Fibroblast of mammary gland (primary cell): ENCODE measurements at regions not wholly inside any gene's neighbourhood (a gene's known extent, or its start where the extent isn't known, plus 50 kb on each side); places are given as distances from the start of the nearest gene placed in this dataset.
"Not testable (repeated sequence)": the region's sequence is repeated elsewhere in the genome, so short reads cannot be mapped to it uniquely, and the experiment has no call there.

Source experiments
- DNase-seq: peaks from one replicate; pipeline ENCODE4 v3.0.0-alpha.2; 2010; ENCODE audit warnings: low read depth
- H3K4me3 ChIP-seq: 2 replicates; pipeline ENCODE4 v1.5.1; 2011; ENCODE audit warnings: low read depth, mild to moderate bottlenecking, low read length, moderate library complexity; ENCODE audit not compliant: control insufficient read depth
- TF ChIP-seq, protein P1 (sequence below): conservative IDR thresholded peaks from 2 replicates; pipeline ENCODE4 v1.5.1; 2011; ENCODE audit warnings: low read depth, low read length, inconsistent platforms; ENCODE audit not compliant: control insufficient read depth, insufficient read depth

DNA sequence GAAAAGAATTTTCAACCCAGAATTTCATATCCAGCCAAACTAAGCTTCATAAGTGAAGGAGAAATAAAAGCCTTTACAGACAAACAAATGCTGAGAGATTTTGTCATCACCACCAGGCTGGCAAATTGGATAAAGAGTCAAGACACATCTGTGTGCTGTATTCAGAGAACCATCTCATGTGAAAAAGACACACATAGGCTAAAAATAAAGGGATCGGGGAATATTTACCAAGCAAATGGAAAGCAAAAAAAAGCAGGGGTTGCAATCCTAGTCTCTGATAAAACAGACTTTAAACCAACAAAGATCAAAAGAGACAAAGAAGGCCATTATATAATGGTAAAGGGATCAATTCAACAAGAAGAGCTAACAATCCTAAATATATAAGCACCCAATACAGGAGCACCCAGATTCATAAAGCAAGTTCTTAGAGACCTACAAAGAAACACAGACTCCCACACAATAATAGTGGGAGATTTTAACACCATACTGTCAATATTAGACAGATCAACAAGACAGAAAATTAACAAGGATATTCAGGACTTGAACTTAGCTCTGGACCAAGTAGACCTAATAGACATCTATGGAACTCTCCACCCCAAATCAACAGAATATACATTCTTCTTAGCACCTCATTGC, 55.9 kb upstream of the ACSM6 start:
- not testable (repeated sequence) for H3K4me3 ChIP-seq

DNA sequence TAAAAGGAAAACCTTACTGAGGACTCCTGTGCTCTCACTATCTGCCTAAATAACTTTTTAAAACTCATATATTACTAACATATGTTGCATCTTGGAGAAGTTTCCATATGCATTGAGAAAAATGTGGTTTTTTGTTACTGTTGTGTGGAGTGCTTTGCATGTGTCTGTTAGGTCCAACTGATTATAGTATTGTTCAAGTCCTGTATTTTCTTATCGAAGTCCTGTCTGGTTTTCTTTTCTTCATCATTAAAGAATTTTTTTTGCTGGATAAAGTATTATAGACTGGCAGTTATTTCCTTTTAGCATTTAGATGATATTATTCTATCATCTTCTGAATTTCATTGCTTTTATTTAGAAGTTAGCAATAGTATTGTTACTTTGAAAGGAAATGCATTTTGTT, 59.5 kb upstream of the ACSM6 start:
- no peak for DNase-seq
- TF ChIP-seq, protein P1, sequence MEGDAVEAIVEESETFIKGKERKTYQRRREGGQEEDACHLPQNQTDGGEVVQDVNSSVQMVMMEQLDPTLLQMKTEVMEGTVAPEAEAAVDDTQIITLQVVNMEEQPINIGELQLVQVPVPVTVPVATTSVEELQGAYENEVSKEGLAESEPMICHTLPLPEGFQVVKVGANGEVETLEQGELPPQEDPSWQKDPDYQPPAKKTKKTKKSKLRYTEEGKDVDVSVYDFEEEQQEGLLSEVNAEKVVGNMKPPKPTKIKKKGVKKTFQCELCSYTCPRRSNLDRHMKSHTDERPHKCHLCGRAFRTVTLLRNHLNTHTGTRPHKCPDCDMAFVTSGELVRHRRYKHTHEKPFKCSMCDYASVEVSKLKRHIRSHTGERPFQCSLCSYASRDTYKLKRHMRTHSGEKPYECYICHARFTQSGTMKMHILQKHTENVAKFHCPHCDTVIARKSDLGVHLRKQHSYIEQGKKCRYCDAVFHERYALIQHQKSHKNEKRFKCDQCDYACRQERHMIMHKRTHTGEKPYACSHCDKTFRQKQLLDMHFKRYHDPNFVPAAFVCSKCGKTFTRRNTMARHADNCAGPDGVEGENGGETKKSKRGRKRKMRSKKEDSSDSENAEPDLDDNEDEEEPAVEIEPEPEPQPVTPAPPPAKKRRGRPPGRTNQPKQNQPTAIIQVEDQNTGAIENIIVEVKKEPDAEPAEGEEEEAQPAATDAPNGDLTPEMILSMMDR: no peak
- H3K4me3 ChIP-seq: no peak overlapping the region

More for the DNA sequence above, 55.9 kb upstream of the ACSM6 start:
- DNase-seq: not testable (repeated sequence)

DNA sequence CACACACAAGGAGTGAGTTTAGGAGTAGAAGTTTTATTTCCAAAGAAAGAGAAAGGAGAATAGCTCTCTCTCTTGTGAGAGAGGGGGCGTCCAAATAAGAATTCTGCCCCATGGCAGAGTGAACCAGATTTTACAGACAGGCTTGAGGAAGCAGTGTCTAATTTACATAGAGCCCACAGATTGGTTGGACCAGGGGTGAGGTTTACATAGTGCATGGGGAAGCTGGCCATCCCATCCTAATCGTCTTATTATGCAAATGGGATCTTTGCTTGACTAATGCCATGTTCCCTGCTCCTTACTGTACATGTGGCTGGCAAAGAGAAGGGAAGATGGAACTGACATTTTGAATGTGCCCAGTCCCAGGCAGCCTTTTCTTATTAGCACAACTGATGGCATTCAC, 60.0 kb upstream of the ACSM6 start:
- TF ChIP-seq, protein P1: no peak
- no peak for DNase-seq
- H3K4me3 ChIP-seq: no peak overlapping the region

DNA sequence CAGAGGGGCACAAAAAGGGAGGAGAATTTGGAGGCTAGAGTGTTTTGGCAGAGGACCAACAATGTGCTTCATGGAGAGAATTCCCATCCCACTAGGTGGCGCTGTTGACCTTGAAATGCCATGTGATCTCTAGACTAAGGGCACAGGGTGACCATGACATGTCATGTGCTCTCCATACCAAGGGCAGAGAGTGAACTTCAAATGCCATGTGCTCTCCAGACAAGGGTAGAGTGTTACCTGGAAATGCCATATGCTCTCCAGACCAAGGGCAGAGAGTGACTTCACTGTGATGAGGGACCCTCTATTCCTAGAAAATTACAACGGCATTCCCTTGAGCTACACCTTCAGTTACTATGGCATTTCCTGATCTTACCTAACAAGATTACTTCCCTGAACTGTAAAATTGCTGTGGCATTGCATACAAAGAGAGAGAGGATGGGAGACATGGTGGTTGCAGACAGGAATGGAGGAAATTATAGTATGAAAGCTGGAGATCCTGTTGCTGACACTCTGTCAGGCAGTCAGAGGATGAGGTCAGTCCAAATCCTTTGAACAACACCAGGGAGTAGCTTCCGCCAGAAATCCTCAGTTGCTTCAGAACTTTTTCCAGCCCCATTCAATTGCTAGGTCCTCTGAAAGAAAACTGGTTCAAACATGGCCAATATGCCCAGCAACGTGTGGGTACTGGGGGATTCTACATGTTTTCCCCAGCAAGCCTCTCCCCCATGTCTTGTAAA, 60.9 kb upstream of the ACSM6 start:
- DNase-seq: peak; percentile 82
- no peak overlapping the region for H3K4me3 ChIP-seq
- TF ChIP-seq, protein P1: peak; percentile 88

DNA sequence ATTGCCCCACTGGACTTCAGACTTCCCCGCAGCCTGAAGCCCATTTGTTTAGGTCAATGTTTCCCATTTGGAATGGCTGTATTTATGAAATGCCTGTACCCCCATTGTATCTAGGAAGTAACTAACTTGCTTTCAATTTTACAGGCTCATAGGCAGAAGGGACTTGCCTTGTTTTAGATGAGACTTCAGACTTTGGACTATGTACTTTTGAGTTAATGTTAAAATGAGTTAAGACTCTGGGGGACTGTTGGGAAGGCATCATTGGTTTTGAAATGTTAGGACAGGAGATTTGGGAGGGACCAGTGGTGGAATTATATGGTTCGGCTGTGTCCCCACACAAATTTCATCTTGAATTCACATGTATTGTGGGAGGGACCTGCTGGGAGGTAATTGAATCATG, 61.1 kb upstream of the CYP2C8 start:
- DNase-seq, H3K4me3 ChIP-seq: not testable (repeated sequence)

DNA sequence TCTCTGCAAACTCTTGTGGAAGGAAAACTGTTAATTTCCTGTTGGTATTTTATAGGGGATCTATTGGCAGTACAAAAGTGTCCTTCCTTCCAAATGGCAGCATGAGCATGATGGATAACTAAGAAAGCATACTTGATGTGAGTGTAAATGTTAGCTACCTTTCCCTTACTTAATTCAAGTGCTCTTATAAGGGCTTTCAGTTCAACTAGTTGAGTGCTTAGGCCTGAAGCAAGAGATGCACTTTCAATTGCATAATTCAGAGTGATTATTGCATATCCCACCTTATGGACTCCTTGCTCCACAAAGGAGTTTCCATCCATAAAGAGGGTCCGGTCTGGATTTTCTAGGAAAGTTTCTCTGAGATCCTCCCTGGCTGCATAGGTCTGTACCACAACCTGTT, 56.3 kb upstream of the CYP2C8 start:
- no peak overlapping the region for H3K4me3 ChIP-seq
- TF ChIP-seq, protein P1: no peak
- no peak for DNase-seq

DNA sequence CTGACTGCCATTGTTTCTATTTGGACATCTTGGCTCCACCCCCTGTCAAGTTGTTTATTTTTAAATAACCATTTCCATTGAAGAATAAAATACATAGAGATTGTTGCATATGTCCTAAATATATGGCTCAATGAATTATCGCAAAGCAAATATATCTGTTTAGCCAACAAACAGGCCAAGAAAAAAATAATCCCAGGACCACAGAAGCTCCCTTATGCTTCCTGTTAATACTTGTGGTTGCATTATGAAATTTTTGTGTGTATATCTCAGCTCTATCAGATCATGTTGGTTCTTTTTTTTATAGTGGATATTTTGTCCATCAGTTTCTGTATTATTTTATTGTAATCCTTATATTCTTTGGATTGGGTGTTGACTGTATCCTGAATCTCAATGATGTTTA, 53.4 kb upstream of the CYP2C8 start:
- H3K4me3 ChIP-seq: no peak overlapping the region
- no peak for DNase-seq
- TF ChIP-seq, protein P1: no peak
